ENCODE measurements at regions not wholly inside any gene's neighbourhood (a gene's known extent, or its start where the extent isn't known, plus 50 kb on each side); places are given as distances from the start of the nearest gene placed in this dataset.
"Not testable (repeated sequence)": the region's sequence is repeated elsewhere in the genome, so short reads cannot be mapped to it uniquely, and the experiment has no call there.

GRCh38 chr2:3033315-3033714, 344.3 kb downstream of the EIPR1 start:
- Histone ChIP-seq H3K27ac (no peak overlapping the region), H3K4me1 (ENCODE audit: insufficient read depth) (no peaks in the 10 kb centered on the region), H3K9me3 (no peaks in the 10 kb centered on the region), H3K36me3 (no peaks in the 10 kb centered on the region), H3K27me3 (no peaks in the 10 kb centered on the region), H3K4me3 (no peak overlapping the region)
- intact Hi-C loops (cut with DNase I), result no loop called here
- no peak for DNase-seq
- WGBS, 3 donors, result 74 to 81% (median 77%) methylated on average over 8 of the region's 8 CpGs
- TF ChIP-seq POLR2A (IDR thresholded peaks at IDR 0.05), result no peak
- TF ChIP-seq EP300 (IDR thresholded peaks at IDR 0.05), result no peak
- no peak for TF ChIP-seq CTCF (IDR thresholded peaks at IDR 0.05)

- H3K27ac ChIP-seq; intact Hi-C loops (cut with DNase I); H3K36me3 ChIP-seq; H3K4me1 ChIP-seq (ENCODE audit: insufficient read depth); DNase-seq; H3K27me3 ChIP-seq; H3K9me3 ChIP-seq; H3K4me3 ChIP-seq: not testable (repeated sequence)
- WGBS, 3 donors, result 79 to 92% (median 90%) methylated on average over 9 of the region's 9 CpGs
Observed at GRCh38 chr2:3030791-3031190, 346.8 kb downstream of the EIPR1 start.

GRCh38 chr2:3025984-3026383, 351.6 kb downstream of the EIPR1 start:
- H3K27ac ChIP-seq, result no peak overlapping the region

GRCh38 chr2:3025261-3025660, 352.4 kb downstream of the EIPR1 start:
- Histone ChIP-seq H3K27ac (no peak overlapping the region), H3K4me1 (ENCODE audit: insufficient read depth) (no peaks in the 10 kb centered on the region), H3K4me3 (no peak overlapping the region), H3K27me3 (no peaks in the 10 kb centered on the region), H3K9me3 (no peaks in the 10 kb centered on the region), H3K36me3 (no peaks in the 10 kb centered on the region)
- no peak for DNase-seq
- 27 to 47% (median 31%) methylated on average over 6 of the region's 6 CpGs for WGBS, 3 donors
- intact Hi-C loops (cut with DNase I), result no loop called here
- no peak for TF ChIP-seq EP300 (IDR thresholded peaks at IDR 0.05)
- TF ChIP-seq CTCF (IDR thresholded peaks at IDR 0.05), result no peak

More at GRCh38 chr2:3025984-3026383, 351.6 kb downstream of the EIPR1 start:
- intact Hi-C loops (cut with DNase I), result no loop called here
- no peak overlapping the region for H3K4me3 ChIP-seq
- TF ChIP-seq EP300 (IDR thresholded peaks at IDR 0.05) (no peak), POLR2A (IDR thresholded peaks at IDR 0.05) (no peak), CTCF (IDR thresholded peaks at IDR 0.05) (no peak)
- no peaks in the 10 kb centered on the region for H3K9me3 ChIP-seq
- no peaks in the 10 kb centered on the region for H3K4me1 ChIP-seq (ENCODE audit: insufficient read depth)
- DNase-seq, result no peak
- H3K36me3 ChIP-seq, result no peaks in the 10 kb centered on the region
- no peaks in the 10 kb centered on the region for H3K27me3 ChIP-seq
- 68 to 74% (median 68%) methylated on average over 1 of the region's 1 CpG for WGBS, 3 donors

GRCh38 chr2:3024401-3024935, 353.1 kb downstream of the EIPR1 start:
- TF ChIP-seq EP300 (IDR thresholded peaks at IDR 0.05), result no peak
- TF ChIP-seq CTCF (IDR thresholded peaks at IDR 0.05), result no peak
- no peak for TF ChIP-seq POLR2A (IDR thresholded peaks at IDR 0.05)
- no peaks in the 10 kb centered on the region for H3K4me1 ChIP-seq (ENCODE audit: insufficient read depth)
- H3K9me3 ChIP-seq, result no peaks in the 10 kb centered on the region
- WGBS, 3 donors, result 80 to 86% (median 85%) methylated on average over 10 of the region's 10 CpGs
- no peak overlapping the region for H3K4me3 ChIP-seq
- H3K27me3 ChIP-seq, result no peaks in the 10 kb centered on the region
- DNase-seq, result no peak
- no peaks in the 10 kb centered on the region for H3K36me3 ChIP-seq
- H3K27ac ChIP-seq, result no peak overlapping the region
- intact Hi-C loops (cut with DNase I), result no loop called here
